Fibroblast of lung (primary cell): ENCODE measurements at regions not wholly inside any gene's neighbourhood (a gene's known extent, or its start where the extent isn't known, plus 50 kb on each side); places are given as distances from the start of the nearest gene placed in this dataset.

Source experiments
- DNase-seq, 2 donors: peaks; one replicate each; pipeline versions ENCODE4 v3.0.0 to v3.0.0-alpha.2; 2010; ENCODE audit warnings: low read depth in 2 of 2
- H2AFZ ChIP-seq: 2 replicates; pipeline ENCODE4 v1.5.1; 2012; ENCODE audit warnings: low read length, control low read depth, inconsistent platforms
- H3K27ac ChIP-seq: 2 replicates; pipeline ENCODE4 v1.5.1; 2011; ENCODE audit warnings: low read length, control low read depth; ENCODE audit not compliant: insufficient read depth
- H3K27me3 ChIP-seq: 2 replicates; pipeline ENCODE4 v1.5.1; 2011; ENCODE audit warnings: mild to moderate bottlenecking, low read length; ENCODE audit not compliant: control insufficient read depth, insufficient read depth
- H3K36me3 ChIP-seq: 2 replicates; pipeline ENCODE4 v1.5.1; 2011; ENCODE audit warnings: low read length; ENCODE audit not compliant: control insufficient read depth, insufficient read depth
- H3K4me1 ChIP-seq: 2 replicates; pipeline ENCODE4 v1.5.1; 2011; ENCODE audit warnings: low read length; ENCODE audit not compliant: control insufficient read depth, insufficient read depth; ENCODE audit errors: extremely low read depth
- H3K4me2 ChIP-seq: 2 replicates; pipeline ENCODE4 v1.5.1; 2011; ENCODE audit warnings: low read length, control low read depth; ENCODE audit not compliant: insufficient read depth; ENCODE audit errors: extremely low read depth
- H3K4me3 ChIP-seq, 4 experiments: fragments of 200-600 bp in 1 of 4; sonication (generic) in 1 of 4; replicated peaks in 1 of 4; 2 replicates each; pipeline ENCODE4 v1.5.1; 2011 to 2016; ENCODE audit warnings: low read length in 4 of 4, low read depth in 3 of 4, mild to moderate bottlenecking in 3 of 4, control low read depth in 2 of 4, inconsistent platforms in 1 of 4, mixed read lengths in 1 of 4; ENCODE audit not compliant: insufficient read depth in 1 of 4; ENCODE audit errors: control extremely low read depth in 1 of 4
- H3K79me2 ChIP-seq: 2 replicates; pipeline ENCODE4 v1.5.1; 2012; ENCODE audit warnings: mild to moderate bottlenecking, low read length, inconsistent platforms; ENCODE audit not compliant: control insufficient read depth, insufficient read depth
- H3K9ac ChIP-seq: 2 replicates; pipeline ENCODE4 v1.5.1; 2011; ENCODE audit warnings: mild to moderate bottlenecking, low read length, control low read depth; ENCODE audit not compliant: insufficient read depth
- H3K9me3 ChIP-seq: 2 replicates; pipeline ENCODE4 v1.5.1; 2012; ENCODE audit warnings: low read depth, low read length; ENCODE audit not compliant: control insufficient read depth, insufficient read depth
- H4K20me1 ChIP-seq: 2 replicates; pipeline ENCODE4 v1.5.1; 2011; ENCODE audit warnings: low read length; ENCODE audit not compliant: control insufficient read depth, insufficient read depth; ENCODE audit errors: extremely low read depth
- EZH2 ChIP-seq: IDR thresholded peaks from 2 replicates; pipeline ENCODE4 v1.5.1; 2012; ENCODE audit warnings: low read length, control low read depth, mild to moderate bottlenecking; ENCODE audit errors: missing control alignments
- TF ChIP-seq, protein P1 (sequence below), 2 donors: IDR thresholded peaks in 1 of 2; conservative IDR thresholded peaks in 1 of 2; 1 replicate in 1 of 2; 2 replicates in 1 of 2; pipeline ENCODE4 v1.5.1; 2011 to 2012; ENCODE audit warnings: low read length in 2 of 2, control low read depth in 1 of 2, inconsistent platforms in 1 of 2, low read depth in 1 of 2, mild to moderate bottlenecking in 1 of 2

DNA sequence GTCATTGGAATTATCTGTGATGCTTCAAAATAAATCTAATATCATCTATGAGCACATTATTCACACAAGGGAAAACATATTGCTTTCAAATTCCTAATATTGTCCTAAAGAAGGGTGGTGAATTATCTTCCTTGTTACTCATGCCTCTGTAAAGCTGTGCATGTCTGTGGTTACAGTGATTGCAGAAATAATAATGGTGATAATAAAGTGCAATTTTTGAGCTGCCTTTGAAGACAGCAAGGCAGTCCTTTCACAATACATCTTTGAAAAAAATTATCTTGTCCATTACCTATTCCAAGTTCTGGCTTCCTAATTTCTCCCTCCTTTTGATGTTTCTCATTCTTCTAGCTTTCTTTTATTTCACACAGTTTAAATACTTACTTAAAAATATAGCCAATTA lies 442.1 kb upstream of the EYS start:
- no peak for DNase-seq
- H3K9me3 ChIP-seq: no peaks in the 10 kb centered on the region
- H4K20me1 ChIP-seq: no peaks in the 10 kb centered on the region
- no peaks in the 10 kb centered on the region for H3K79me2 ChIP-seq
- no peak overlapping the region for H2AFZ ChIP-seq
- H3K4me3 ChIP-seq: no peak overlapping the region
- TF ChIP-seq, protein P1, sequence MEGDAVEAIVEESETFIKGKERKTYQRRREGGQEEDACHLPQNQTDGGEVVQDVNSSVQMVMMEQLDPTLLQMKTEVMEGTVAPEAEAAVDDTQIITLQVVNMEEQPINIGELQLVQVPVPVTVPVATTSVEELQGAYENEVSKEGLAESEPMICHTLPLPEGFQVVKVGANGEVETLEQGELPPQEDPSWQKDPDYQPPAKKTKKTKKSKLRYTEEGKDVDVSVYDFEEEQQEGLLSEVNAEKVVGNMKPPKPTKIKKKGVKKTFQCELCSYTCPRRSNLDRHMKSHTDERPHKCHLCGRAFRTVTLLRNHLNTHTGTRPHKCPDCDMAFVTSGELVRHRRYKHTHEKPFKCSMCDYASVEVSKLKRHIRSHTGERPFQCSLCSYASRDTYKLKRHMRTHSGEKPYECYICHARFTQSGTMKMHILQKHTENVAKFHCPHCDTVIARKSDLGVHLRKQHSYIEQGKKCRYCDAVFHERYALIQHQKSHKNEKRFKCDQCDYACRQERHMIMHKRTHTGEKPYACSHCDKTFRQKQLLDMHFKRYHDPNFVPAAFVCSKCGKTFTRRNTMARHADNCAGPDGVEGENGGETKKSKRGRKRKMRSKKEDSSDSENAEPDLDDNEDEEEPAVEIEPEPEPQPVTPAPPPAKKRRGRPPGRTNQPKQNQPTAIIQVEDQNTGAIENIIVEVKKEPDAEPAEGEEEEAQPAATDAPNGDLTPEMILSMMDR (conservative IDR thresholded peaks at IDR 0.05 in 1 of 2, IDR thresholded peaks at IDR 0.05 in 1 of 2; ENCODE audit: low read depth in 1 of 2, low read length in 2 of 2): no peak
- no peak for TF ChIP-seq EZH2
- no peak overlapping the region for H3K9ac ChIP-seq
- no peak overlapping the region for H3K4me2 ChIP-seq
- H3K36me3 ChIP-seq: no peaks in the 10 kb centered on the region
- no peaks in the 10 kb centered on the region for H3K4me1 ChIP-seq
- H3K27me3 ChIP-seq: no peaks in the 10 kb centered on the region
- H3K27ac ChIP-seq: no peak overlapping the region

GRCh38 chr6:66145867-66146266 lies 438.8 kb upstream of the EYS start:
- Histone ChIP-seq H3K4me3 (no peak overlapping the region), H3K79me2 (no peaks in the 10 kb centered on the region), H3K27ac (no peak overlapping the region), H3K4me1 (no peaks in the 10 kb centered on the region), H3K36me3 (no peaks in the 10 kb centered on the region), H3K9ac (no peak overlapping the region), H3K27me3 (no peaks in the 10 kb centered on the region), H3K9me3 (no peaks in the 10 kb centered on the region), H4K20me1 (no peaks in the 10 kb centered on the region), H3K4me2 (no peak overlapping the region), H2AFZ (no peak overlapping the region)
- DNase-seq: no peak
- TF ChIP-seq EZH2: no peak
- TF ChIP-seq, protein P1 (conservative IDR thresholded peaks at IDR 0.05 in 1 of 2, IDR thresholded peaks at IDR 0.05 in 1 of 2; ENCODE audit: low read depth in 1 of 2, low read length in 2 of 2): no peak

DNA sequence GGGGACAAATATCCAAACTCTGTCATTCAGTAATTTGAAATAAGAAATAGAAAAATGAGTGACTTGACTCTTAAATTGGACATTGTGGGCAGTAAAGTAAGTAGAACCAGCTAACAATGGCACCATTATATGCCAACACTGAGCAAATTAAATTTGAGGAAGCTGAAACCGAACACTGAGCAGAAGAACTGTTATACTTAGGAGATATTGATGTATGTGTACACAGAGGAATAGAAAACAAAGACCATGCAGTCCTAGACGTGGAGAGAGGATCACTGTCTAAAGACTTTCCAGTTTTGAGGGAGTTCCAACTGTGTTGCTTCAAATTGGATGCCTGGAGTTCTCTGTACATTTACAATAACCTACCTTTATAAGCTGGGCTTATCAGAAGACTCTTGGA lies 427.0 kb upstream of the EYS start:
- no peak overlapping the region for H3K9ac ChIP-seq
- H3K9me3 ChIP-seq: no peaks in the 10 kb centered on the region
- no peaks in the 10 kb centered on the region for H4K20me1 ChIP-seq
- no peak overlapping the region for H3K27ac ChIP-seq
- H3K4me3 ChIP-seq: no peak overlapping the region
- no peak overlapping the region for H3K4me2 ChIP-seq
- DNase-seq: no peak
- H2AFZ ChIP-seq: no peak overlapping the region
- H3K36me3 ChIP-seq: no peaks in the 10 kb centered on the region
- TF ChIP-seq, protein P1 (conservative IDR thresholded peaks at IDR 0.05 in 1 of 2, IDR thresholded peaks at IDR 0.05 in 1 of 2; ENCODE audit: low read depth in 1 of 2, low read length in 2 of 2): no peak
- no peak for TF ChIP-seq EZH2
- no peaks in the 10 kb centered on the region for H3K4me1 ChIP-seq
- H3K79me2 ChIP-seq: no peaks in the 10 kb centered on the region
- no peaks in the 10 kb centered on the region for H3K27me3 ChIP-seq
